SKM-1 treated with dmso at 0.1 percent for 144 hours (cell line): ENCODE measurements at regions not wholly inside any gene's neighbourhood (a gene's known extent, or its start where the extent isn't known, plus 50 kb on each side); places are given as distances from the start of the nearest gene placed in this dataset.
"Not testable (repeated sequence)": the region's sequence is repeated elsewhere in the genome, so short reads cannot be mapped to it uniquely, and the experiment has no call there.

Source experiments
- DNase-seq: peaks from one replicate; lab custom pipeline; 2025; ENCODE audit not compliant: unreplicated experiment; lab: John Stamatoyannopoulos, UW

GRCh38 chr13:79837741-79838450, 356.9 kb downstream of the NDFIP2 start:
- DNase-seq = no peak

- DNase-seq = not testable (repeated sequence)
These were observed 355.2 kb downstream of the NDFIP2 start for GRCh38 chr13:79836121-79836520.

GRCh38 chr13:79834876-79835275, 353.9 kb downstream of the NDFIP2 start:
- DNase-seq = no peak

- DNase-seq = no peak
These were observed 353.0 kb downstream of the NDFIP2 start for GRCh38 chr13:79833991-79834390.

GRCh38 chr13:79831556-79831955, 350.6 kb downstream of the NDFIP2 start:
- no peak for DNase-seq

GRCh38 chr13:79830945-79831344, 350.0 kb downstream of the NDFIP2 start:
- no peak for DNase-seq

- no peak for DNase-seq
These were observed 349.5 kb downstream of the NDFIP2 start for GRCh38 chr13:79830426-79830825.

- no peak for DNase-seq
These were observed 348.9 kb downstream of the NDFIP2 start for GRCh38 chr13:79829880-79830279.

- no peak for DNase-seq
These were observed 345.0 kb downstream of the NDFIP2 start for GRCh38 chr13:79825959-79826358.

GRCh38 chr13:79815041-79815440, 334.1 kb downstream of the NDFIP2 start:
- DNase-seq = no peak

- DNase-seq = no peak
These were observed 331.3 kb downstream of the NDFIP2 start for GRCh38 chr13:79812070-79812850.

GRCh38 chr13:79811170-79811569, 330.2 kb downstream of the NDFIP2 start:
- no peak for DNase-seq

GRCh38 chr13:79810669-79811068, 329.7 kb downstream of the NDFIP2 start:
- DNase-seq = no peak

- DNase-seq = no peak
These were observed 329.1 kb downstream of the NDFIP2 start for GRCh38 chr13:79810018-79810417.

GRCh38 chr13:79808475-79808874, 327.5 kb downstream of the NDFIP2 start:
- no peak for DNase-seq

- no peak for DNase-seq
These were observed 326.6 kb downstream of the NDFIP2 start for GRCh38 chr13:79807554-79807953.

- no peak for DNase-seq
These were observed 325.9 kb downstream of the NDFIP2 start for GRCh38 chr13:79806821-79807220.

GRCh38 chr13:79805317-79805716, 324.4 kb downstream of the NDFIP2 start:
- peak; percentile 6 for DNase-seq

- peak; percentile 7 for DNase-seq
These were observed 323.0 kb downstream of the NDFIP2 start for GRCh38 chr13:79803989-79804388.

- DNase-seq = no peak
These were observed 322.3 kb downstream of the NDFIP2 start for GRCh38 chr13:79803296-79803695.

- no peak for DNase-seq
These were observed 321.6 kb downstream of the NDFIP2 start for GRCh38 chr13:79802389-79803085.
